Heart left ventricle (tissue), 13 donors: ENCODE measurements at regions not wholly inside any gene's neighbourhood (a gene's known extent, or its start where the extent isn't known, plus 50 kb on each side); places are given as distances from the start of the nearest gene placed in this dataset.
"Not testable (repeated sequence)": the region's sequence is repeated elsewhere in the genome, so short reads cannot be mapped to it uniquely, and the experiment has no call there.

Experiments
- POLR2A ChIP-seq, 2 donors: fragments of 450-650 bp; IDR thresholded peaks; one replicate each; pipeline ENCODE4 v1.6.1; 2017; ENCODE audit warnings: antibody characterized with exemption in 2 of 2, mild to moderate bottlenecking in 2 of 2, moderate library complexity in 2 of 2
- TF ChIP-seq, protein P1 (sequence below), 12 donors: fragments of 200-600 bp; sonication (generic) in 4 of 12; IDR thresholded peaks; one replicate each; pipeline versions ENCODE4 v1.5.0 to v1.8.0; 2018 to 2022; ENCODE audit warnings: antibody characterized with exemption in 12 of 12, mild to moderate bottlenecking in 5 of 12
- donor health status: ischemic (EF 13 %, LVEDD 7.1; RV severe dilation, severe dysfunction).
- donor health status: DM: no; HTN: yes; CAD: no.
- donor health status: DM: no; HTN: no; CAD: no.
- donor health status: ischemic (EF 25% LVEDD 6.9; RV normal size, moderate dysfunction).
- donor health status: ischemic (EF 25% LVEDD 5.7; RV mildly dilated, moderate dysfunction).
- donor health status: ischemic (EF 35%, LVEDD 5.7; RV mildly dilated, moderate dysfunction).
- donor health status: nonischemic (EF 11% LVEDD 7.7; RV severe dilation, severe dysfunction).
- donor health status: DM: yes; HTN: yes; CAD: no.
- donor health status: PGD.
- donor health status: ischemic (EF 29% LVEDD 5.4; RV normal size, mild dysfunction).
- donor health status: nonischemic (EF 23%, LVEDD 6.1; RV moderate dilation, normal function).

- TF ChIP-seq, protein P1, sequence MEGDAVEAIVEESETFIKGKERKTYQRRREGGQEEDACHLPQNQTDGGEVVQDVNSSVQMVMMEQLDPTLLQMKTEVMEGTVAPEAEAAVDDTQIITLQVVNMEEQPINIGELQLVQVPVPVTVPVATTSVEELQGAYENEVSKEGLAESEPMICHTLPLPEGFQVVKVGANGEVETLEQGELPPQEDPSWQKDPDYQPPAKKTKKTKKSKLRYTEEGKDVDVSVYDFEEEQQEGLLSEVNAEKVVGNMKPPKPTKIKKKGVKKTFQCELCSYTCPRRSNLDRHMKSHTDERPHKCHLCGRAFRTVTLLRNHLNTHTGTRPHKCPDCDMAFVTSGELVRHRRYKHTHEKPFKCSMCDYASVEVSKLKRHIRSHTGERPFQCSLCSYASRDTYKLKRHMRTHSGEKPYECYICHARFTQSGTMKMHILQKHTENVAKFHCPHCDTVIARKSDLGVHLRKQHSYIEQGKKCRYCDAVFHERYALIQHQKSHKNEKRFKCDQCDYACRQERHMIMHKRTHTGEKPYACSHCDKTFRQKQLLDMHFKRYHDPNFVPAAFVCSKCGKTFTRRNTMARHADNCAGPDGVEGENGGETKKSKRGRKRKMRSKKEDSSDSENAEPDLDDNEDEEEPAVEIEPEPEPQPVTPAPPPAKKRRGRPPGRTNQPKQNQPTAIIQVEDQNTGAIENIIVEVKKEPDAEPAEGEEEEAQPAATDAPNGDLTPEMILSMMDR (IDR thresholded peaks at IDR 0.05), result not testable (repeated sequence)
- not testable (repeated sequence) for TF ChIP-seq POLR2A (IDR thresholded peaks at IDR 0.05)
Measured at GRCh38 chr2:95762023-95763021, 170.5 kb downstream of the TRIM43 start.
